ENCODE measurements at regions not wholly inside any gene's neighbourhood (a gene's known extent, or its start where the extent isn't known, plus 50 kb on each side); places are given as distances from the start of the nearest gene placed in this dataset.

- DNase-seq = no peak
- no peak overlapping the region for H3K27ac Mint-ChIP-seq
- POLR2A ChIA-PET = no interaction called here
Observed at GRCh38 chr5:57036761-57037160, 84.8 kb upstream of the MIER3 start.

GRCh38 chr5:57037355-57037754, 85.4 kb upstream of the MIER3 start:
- H3K9me3 Mint-ChIP-seq = no peaks in the 10 kb centered on the region
- no peak overlapping the region for H3K4me3 Mint-ChIP-seq
- POLR2A ChIA-PET = no interaction called here
- ATAC-seq (no peak), DNase-seq (no peak)
- H3K4me1 Mint-ChIP-seq = no peaks in the 10 kb centered on the region
- peaks cover 0 to 8% (median 1%) of the 10 kb centered on the region in 5 donors for H3K27me3 Mint-ChIP-seq
- H3K27ac Mint-ChIP-seq = no peak overlapping the region
- no peaks in the 10 kb centered on the region for H3K36me3 Mint-ChIP-seq

More at GRCh38 chr5:57036761-57037160, 84.8 kb upstream of the MIER3 start:
- peaks cover 0 to 2% (median under 1%) of the 10 kb centered on the region in 4 donors for H3K4me1 Mint-ChIP-seq
- H3K9me3 Mint-ChIP-seq = no peaks in the 10 kb centered on the region
- H3K4me3 Mint-ChIP-seq = no peak overlapping the region
- ATAC-seq = no peak
- H3K36me3 Mint-ChIP-seq = no peaks in the 10 kb centered on the region
- H3K27me3 Mint-ChIP-seq = peaks cover 0 to 9% (median 3%) of the 10 kb centered on the region in 5 donors

- Mint-ChIP-seq H3K9me3 (no peaks in the 10 kb centered on the region), H3K27me3 (peaks cover 0 to 7% (median 2%) of the 10 kb centered on the region in 5 donors), H3K36me3 (no peaks in the 10 kb centered on the region), H3K4me3 (no peak overlapping the region), H3K27ac (no peak overlapping the region), H3K4me1 (no peaks in the 10 kb centered on the region)
- DNase-seq = no peak
- POLR2A ChIA-PET = no interaction called here
- no peak for ATAC-seq
Observed at GRCh38 chr5:57041570-57041969, 89.6 kb upstream of the MIER3 start.

GRCh38 chr5:57042524-57042931, 90.6 kb upstream of the MIER3 start:
- Mint-ChIP-seq H3K36me3 (no peaks in the 10 kb centered on the region), H3K4me1 (no peaks in the 10 kb centered on the region), H3K4me3 (no peak overlapping the region), H3K27me3 (peaks cover 0 to 7% (median 3%) of the 10 kb centered on the region in 5 donors), H3K27ac (no peak overlapping the region), H3K9me3 (no peaks in the 10 kb centered on the region)
- POLR2A ChIA-PET = no interaction called here
- DNase-seq (no peak), ATAC-seq (no peak)

GRCh38 chr5:57054135-57054534, 102.2 kb upstream of the MIER3 start:
- ATAC-seq (no peak), DNase-seq (no peak)
- no peaks in the 10 kb centered on the region for H3K36me3 Mint-ChIP-seq
- H3K4me3 Mint-ChIP-seq = no peak overlapping the region
- H3K27ac Mint-ChIP-seq = no peak overlapping the region
- peaks cover 0 to 7% (median 0%) of the 10 kb centered on the region in 5 donors for H3K27me3 Mint-ChIP-seq
- no peaks in the 10 kb centered on the region for H3K9me3 Mint-ChIP-seq
- H3K4me1 Mint-ChIP-seq = peaks cover 0 to 1% (median 0%) of the 10 kb centered on the region in 4 donors
- POLR2A ChIA-PET = no interaction called here

GRCh38 chr5:57054671-57055070, 102.7 kb upstream of the MIER3 start:
- peaks cover 0 to 1% (median 0%) of the 10 kb centered on the region in 4 donors for H3K4me1 Mint-ChIP-seq
- H3K27ac Mint-ChIP-seq = no peak overlapping the region
- H3K9me3 Mint-ChIP-seq = no peaks in the 10 kb centered on the region
- H3K36me3 Mint-ChIP-seq = no peaks in the 10 kb centered on the region
- peaks cover 0 to 7% (median 0%) of the 10 kb centered on the region in 5 donors for H3K27me3 Mint-ChIP-seq
- POLR2A ChIA-PET = no interaction called here
- ATAC-seq (no peak), DNase-seq (no peak)
- H3K4me3 Mint-ChIP-seq = no peak overlapping the region

- H3K27ac Mint-ChIP-seq = no peak overlapping the region
- H3K4me3 Mint-ChIP-seq = no peak overlapping the region
- peaks cover 0 to 7% (median 0%) of the 10 kb centered on the region in 5 donors for H3K27me3 Mint-ChIP-seq
- H3K4me1 Mint-ChIP-seq = peaks cover 0 to 1% (median 0%) of the 10 kb centered on the region in 4 donors
- no peaks in the 10 kb centered on the region for H3K36me3 Mint-ChIP-seq
- DNase-seq (no peak), ATAC-seq (no peak)
- H3K9me3 Mint-ChIP-seq = no peaks in the 10 kb centered on the region
- POLR2A ChIA-PET = no interaction called here
Observed at GRCh38 chr5:57055731-57056130, 103.8 kb upstream of the MIER3 start.

GRCh38 chr5:57063773-57064172, 110.1 kb upstream of the GPBP1 start:
- Mint-ChIP-seq H3K4me3 (no peak overlapping the region), H3K36me3 (peaks cover 0 to 6% (median 0%) of the 10 kb centered on the region in 3 donors), H3K9me3 (peaks cover 0 to 10% (median 5%) of the 10 kb centered on the region in 9 donors), H3K27me3 (peaks cover 0 to 9% (median 5%) of the 10 kb centered on the region in 5 donors), H3K27ac (no peak overlapping the region), H3K4me1 (peaks cover 0 to 2% (median 0%) of the 10 kb centered on the region in 4 donors)
- POLR2A ChIA-PET = no interaction called here
- no peak for ATAC-seq
- no peak for DNase-seq

- H3K4me3 Mint-ChIP-seq = no peak overlapping the region
- no peak for DNase-seq
- POLR2A ChIA-PET = no interaction called here
- peaks cover 0 to 2% (median 0%) of the 10 kb centered on the region in 4 donors for H3K4me1 Mint-ChIP-seq
- H3K9me3 Mint-ChIP-seq = peaks cover 5 to 24% (median 10%) of the 10 kb centered on the region in 9 donors
- H3K27ac Mint-ChIP-seq = no peak overlapping the region
- H3K36me3 Mint-ChIP-seq = peaks cover 0 to 22% (median 9%) of the 10 kb centered on the region in 3 donors
- ATAC-seq = no peak
- H3K27me3 Mint-ChIP-seq = peaks cover under 1 to 11% (median 1%) of the 10 kb centered on the region in 5 donors
Observed at GRCh38 chr5:57066924-57067596, 106.8 kb upstream of the GPBP1 start.

GRCh38 chr5:57067597-57067924, 106.3 kb upstream of the GPBP1 start:
- DNase-seq = no peak
- no peak overlapping the region for H3K27ac Mint-ChIP-seq
- peaks cover 3 to 10% (median 6%) of the 10 kb centered on the region in 5 donors for H3K27me3 Mint-ChIP-seq
- POLR2A ChIA-PET = no interaction called here
- H3K9me3 Mint-ChIP-seq = peaks cover 5 to 24% (median 10%) of the 10 kb centered on the region in 9 donors
- no peak for ATAC-seq
- peaks cover 0 to 22% (median 9%) of the 10 kb centered on the region in 3 donors for H3K36me3 Mint-ChIP-seq
- H3K4me3 Mint-ChIP-seq = no peak overlapping the region
- H3K4me1 Mint-ChIP-seq = peaks cover 0 to 2% (median 0%) of the 10 kb centered on the region in 4 donors

- ATAC-seq = no peak
- peaks cover 0 to 2% (median under 1%) of the 10 kb centered on the region in 4 donors for H3K4me1 Mint-ChIP-seq
- no peak overlapping the region for H3K4me3 Mint-ChIP-seq
- no peak for DNase-seq
- no peak overlapping the region for H3K27ac Mint-ChIP-seq
- peaks cover 0 to 22% (median 9%) of the 10 kb centered on the region in 3 donors for H3K36me3 Mint-ChIP-seq
- POLR2A ChIA-PET = no interaction called here
- peaks cover 6 to 12% (median 10%) of the 10 kb centered on the region in 5 donors for H3K27me3 Mint-ChIP-seq
- H3K9me3 Mint-ChIP-seq = peaks cover 5 to 24% (median 10%) of the 10 kb centered on the region in 9 donors
Observed at GRCh38 chr5:57069115-57069835, 104.6 kb upstream of the GPBP1 start.

GRCh38 chr5:57072218-57072892, 101.5 kb upstream of the GPBP1 start:
- peaks cover 6 to 10% (median 7%) of the 10 kb centered on the region in 5 donors for H3K27me3 Mint-ChIP-seq
- POLR2A ChIA-PET = no interaction called here
- H3K27ac Mint-ChIP-seq = no peak overlapping the region
- H3K4me1 Mint-ChIP-seq = peaks cover 0 to 2% (median 0%) of the 10 kb centered on the region in 4 donors
- no peak overlapping the region for H3K4me3 Mint-ChIP-seq
- ATAC-seq (no peak), DNase-seq (no peak)
- peaks cover 0 to 16% (median 13%) of the 10 kb centered on the region in 3 donors for H3K36me3 Mint-ChIP-seq
- peaks cover 0 to 14% (median 11%) of the 10 kb centered on the region in 9 donors for H3K9me3 Mint-ChIP-seq
